Sigmoid colon (tissue), 3 donors: ENCODE measurements at regions not wholly inside any gene's neighbourhood (a gene's known extent, or its start where the extent isn't known, plus 50 kb on each side); places are given as distances from the start of the nearest gene placed in this dataset.

Source experiments
- POLR2A ChIP-seq, 2 donors: fragments of 450-650 bp; IDR thresholded peaks; one replicate each; pipeline ENCODE4 v1.6.1; 2016; ENCODE audit warnings: antibody characterized with exemption in 2 of 2, mild to moderate bottlenecking in 2 of 2, moderate library complexity in 2 of 2
- TF ChIP-seq, protein P1 (sequence below), 4 experiments: fragments of 450-650 bp in 3 of 4; fragments of 200-600 bp in 1 of 4; IDR thresholded peaks; one replicate each; pipeline ENCODE4 v1.5.1; 2016 to 2019; ENCODE audit warnings: antibody characterized with exemption in 4 of 4, mild to moderate bottlenecking in 3 of 4, moderate library complexity in 2 of 4

DNA sequence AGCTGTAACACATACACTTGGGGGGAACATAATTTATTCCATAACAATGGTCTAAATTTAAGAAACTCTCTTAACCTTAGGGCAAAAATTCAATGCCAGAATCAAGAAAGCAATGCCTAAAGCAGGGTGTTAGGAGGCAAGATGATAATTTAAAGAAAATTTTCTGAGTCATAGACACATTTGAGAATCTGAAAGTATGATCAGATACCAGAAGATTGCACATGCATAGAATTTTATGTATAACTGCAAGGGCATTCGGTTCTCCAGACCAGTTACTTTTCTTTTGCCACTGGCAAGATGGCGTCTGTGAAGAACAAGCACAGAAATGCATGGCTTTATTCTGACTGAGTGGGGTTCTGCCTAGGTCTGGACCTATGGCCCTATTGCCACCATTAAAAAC lies 64.4 kb upstream of the IPO9 start:
- TF ChIP-seq, protein P1, sequence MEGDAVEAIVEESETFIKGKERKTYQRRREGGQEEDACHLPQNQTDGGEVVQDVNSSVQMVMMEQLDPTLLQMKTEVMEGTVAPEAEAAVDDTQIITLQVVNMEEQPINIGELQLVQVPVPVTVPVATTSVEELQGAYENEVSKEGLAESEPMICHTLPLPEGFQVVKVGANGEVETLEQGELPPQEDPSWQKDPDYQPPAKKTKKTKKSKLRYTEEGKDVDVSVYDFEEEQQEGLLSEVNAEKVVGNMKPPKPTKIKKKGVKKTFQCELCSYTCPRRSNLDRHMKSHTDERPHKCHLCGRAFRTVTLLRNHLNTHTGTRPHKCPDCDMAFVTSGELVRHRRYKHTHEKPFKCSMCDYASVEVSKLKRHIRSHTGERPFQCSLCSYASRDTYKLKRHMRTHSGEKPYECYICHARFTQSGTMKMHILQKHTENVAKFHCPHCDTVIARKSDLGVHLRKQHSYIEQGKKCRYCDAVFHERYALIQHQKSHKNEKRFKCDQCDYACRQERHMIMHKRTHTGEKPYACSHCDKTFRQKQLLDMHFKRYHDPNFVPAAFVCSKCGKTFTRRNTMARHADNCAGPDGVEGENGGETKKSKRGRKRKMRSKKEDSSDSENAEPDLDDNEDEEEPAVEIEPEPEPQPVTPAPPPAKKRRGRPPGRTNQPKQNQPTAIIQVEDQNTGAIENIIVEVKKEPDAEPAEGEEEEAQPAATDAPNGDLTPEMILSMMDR (IDR thresholded peaks at IDR 0.05), result no peak
- TF ChIP-seq POLR2A (IDR thresholded peaks at IDR 0.05), result no peak
